SK-N-SH (cell line): ENCODE measurements at regions not wholly inside any gene's neighbourhood (a gene's known extent, or its start where the extent isn't known, plus 50 kb on each side); places are given as distances from the start of the nearest gene placed in this dataset.

ENCODE experiments used
- CTCF ChIA-PET: fragments of 300-600, 350-600 bp; formaldehyde crosslinking; extraction: SDS; loops from one replicate; lab custom pipeline; 2021; lab: Yijun Ruan, JAX
- POLR2A ChIA-PET: fragments of 350-600 bp; sonication (Branson Sonifier 250); formaldehyde crosslinking; extraction: SDS; loops from one replicate; lab custom pipeline; 2020; ENCODE audit warnings: antibody characterized with exemption, inconsistent platforms; lab: Yijun Ruan, JAX
- DNase-seq: peaks from one replicate; pipeline ENCODE4 v3.0.0; 2012
- H2AFZ ChIP-seq: fragments of 200-600 bp; sonication (generic); 2 replicates; pipeline ENCODE4 v1.8.1; 2016; ENCODE audit warnings: antibody characterized with exemption, mild to moderate bottlenecking, low read depth
- H3F3A ChIP-seq: fragments of 200-600 bp; sonication (generic); replicated peaks from 2 replicates; pipeline ENCODE3; 2016; ENCODE audit warnings: antibody characterized with exemption, mild to moderate bottlenecking; ENCODE audit not compliant: insufficient read depth
- H3K27ac ChIP-seq, 2 experiments: fragments of 200-500 bp in 1 of 2; fragments of 200-600 bp in 1 of 2; sonication (Bioruptor generic) in 1 of 2; sonication (generic), shearing (Covaris generic) in 1 of 2; 2 replicates each; pipeline versions ENCODE4 v1.5.1 to v1.6.1; 2014 to 2016; ENCODE audit warnings: low read depth in 2 of 2, inconsistent platforms in 1 of 2, low read length in 1 of 2, mild to moderate bottlenecking in 1 of 2, mixed read lengths in 1 of 2
- H3K27me3 ChIP-seq: fragments of 200-600 bp; sonication (generic), shearing (Covaris generic); 2 replicates; pipeline ENCODE4 v1.6.1; 2016; ENCODE audit warnings: mixed run types; ENCODE audit not compliant: insufficient read depth
- H3K36me3 ChIP-seq, 2 experiments: fragments of 200-500 bp in 1 of 2; fragments of 200-600 bp in 1 of 2; sonication (Bioruptor generic) in 1 of 2; sonication (generic) in 1 of 2; replicated peaks in 1 of 2; 2 replicates each; pipeline versions ENCODE3 to v1.5.1; 2014 to 2016; ENCODE audit warnings: low read length in 1 of 2, mild to moderate bottlenecking in 1 of 2; ENCODE audit not compliant: insufficient read depth in 2 of 2, control insufficient read depth in 1 of 2
- H3K4me1 ChIP-seq, 2 experiments: fragments of 200-500 bp in 1 of 2; fragments of 200-600 bp in 1 of 2; sonication (Bioruptor generic) in 1 of 2; sonication (generic), shearing (Covaris generic) in 1 of 2; 2 replicates each; pipeline versions ENCODE4 v1.5.1 to v1.6.1; 2014 to 2016; ENCODE audit warnings: low read depth in 1 of 2, low read length in 1 of 2, mixed run types in 1 of 2; ENCODE audit not compliant: insufficient read depth in 2 of 2, control insufficient read depth in 1 of 2
- H3K4me2 ChIP-seq: fragments of 200-600 bp; sonication (generic), shearing (Covaris generic); 2 replicates; pipeline ENCODE4 v1.6.1; 2017; ENCODE audit warnings: mixed run types
- H3K4me3 ChIP-seq, 2 experiments: fragments of 200-500 bp in 1 of 2; fragments of 200-600 bp in 1 of 2; sonication (Bioruptor generic) in 1 of 2; sonication (generic), shearing (Covaris generic) in 1 of 2; 2 replicates each; pipeline versions ENCODE4 v1.5.1 to v1.8.1; 2014 to 2016; ENCODE audit warnings: low read depth in 2 of 2, inconsistent platforms in 1 of 2, low read length in 1 of 2, mild to moderate bottlenecking in 1 of 2, mixed read lengths in 1 of 2, moderate library complexity in 1 of 2
- H3K79me2 ChIP-seq: fragments of 200-600 bp; sonication (generic); 2 replicates; pipeline ENCODE4 v1.8.1; 2017; ENCODE audit warnings: mild to moderate bottlenecking; ENCODE audit not compliant: insufficient read depth
- H3K9ac ChIP-seq: fragments of 200-600 bp; sonication (generic); 2 replicates; pipeline ENCODE4 v1.6.1; 2017; ENCODE audit warnings: mixed run types
- H3K9me2 ChIP-seq: fragments of 200-600 bp; sonication (generic); 2 replicates; pipeline ENCODE4 v1.6.1; 2017; ENCODE audit warnings: mixed run types
- H3K9me3 ChIP-seq: fragments of 200-600 bp; sonication (generic); 2 replicates; pipeline ENCODE4 v1.6.1; 2017; ENCODE audit warnings: mixed run types, mild to moderate bottlenecking, moderate library complexity
- H4K20me1 ChIP-seq: fragments of 200-600 bp; sonication (generic); 2 replicates; pipeline ENCODE4 v1.6.1; 2017; ENCODE audit warnings: mild to moderate bottlenecking, mixed run types; ENCODE audit not compliant: insufficient read depth
- CTCF ChIP-seq: fragments of 200-600 bp; sonication (generic); IDR thresholded peaks from 2 replicates; pipeline ENCODE4 v1.6.1; 2017; ENCODE audit warnings: antibody characterized with exemption, mild to moderate bottlenecking, moderate library complexity
- ELF1 ChIP-seq: IDR thresholded peaks from 2 replicates; pipeline ENCODE4 v1.4.0; 2012
- EP300 ChIP-seq, 2 experiments: IDR thresholded peaks; 2 replicates each; pipeline versions ENCODE4 v1.4.0 to v1.6.1; 2012; ENCODE audit warnings: borderline replicate concordance in 1 of 2, low read depth in 1 of 2, low read length in 1 of 2
- FOSL2 ChIP-seq: IDR thresholded peaks from 2 replicates; pipeline ENCODE4 v1.4.0; 2012; ENCODE audit warnings: low read depth, mild to moderate bottlenecking, moderate library complexity, borderline replicate concordance
- GABPA ChIP-seq: IDR thresholded peaks from 2 replicates; pipeline ENCODE4 v1.4.0; 2012; ENCODE audit warnings: low read depth, mild to moderate bottlenecking
- GATA2 ChIP-seq: sonication (generic); formaldehyde crosslinking; IDR thresholded peaks from 2 replicates; pipeline ENCODE4 v1.5.0; 2020; ENCODE audit warnings: mild to moderate bottlenecking, missing genetic modification reagents
- IRF3 ChIP-seq: fragments of 150-350 bp; IDR thresholded peaks from 2 replicates; pipeline ENCODE4 v1.6.1; 2016; ENCODE audit warnings: mild to moderate bottlenecking, low read depth, low read length
- MAX ChIP-seq: IDR thresholded peaks from 2 replicates; pipeline ENCODE4 v1.4.0; 2012; ENCODE audit warnings: low read depth
- MEF2A ChIP-seq: IDR thresholded peaks from 2 replicates; pipeline ENCODE4 v1.4.0; 2012; ENCODE audit warnings: low read depth, borderline replicate concordance
- MXI1 ChIP-seq: IDR thresholded peaks from 2 replicates; pipeline ENCODE4 v1.6.1; 2012; ENCODE audit warnings: mild to moderate bottlenecking, low read depth, low read length, improper control_type of control experiment
- RCOR1 ChIP-seq: fragments of 150-350 bp; IDR thresholded peaks from 2 replicates; pipeline ENCODE4 v1.6.1; 2017; ENCODE audit warnings: antibody characterized with exemption, low read length
- SIN3A ChIP-seq: IDR thresholded peaks from 2 replicates; pipeline ENCODE4 v1.6.1; 2012; ENCODE audit warnings: low read depth, mild to moderate bottlenecking, low read length, moderate library complexity, borderline replicate concordance
- SMC3 ChIP-seq: IDR thresholded peaks from 2 replicates; pipeline ENCODE4 v1.6.1; 2012; ENCODE audit warnings: low read depth, low read length, improper control_type of control experiment
- USF1 ChIP-seq: IDR thresholded peaks from 2 replicates; pipeline ENCODE4 v1.4.0; 2012; ENCODE audit warnings: low read depth, borderline replicate concordance
- USF2 ChIP-seq: fragments of 150-350 bp; IDR thresholded peaks from 2 replicates; pipeline ENCODE4 v1.6.1; 2017; ENCODE audit warnings: antibody characterized with exemption, low read length, low read depth, borderline replicate concordance
- YY1 ChIP-seq: IDR thresholded peaks from 2 replicates; pipeline ENCODE4 v1.4.0; 2012; ENCODE audit warnings: low read depth, mild to moderate bottlenecking
- WGBS: methylation state at CpG from one replicate; pipeline ENCODE4 v1.1.6; 2017; ENCODE audit warnings: low lambda C conversion rate; 5-methylcytosine and 5-hydroxymethylcytosine counted together

- no peaks in the 10 kb centered on the region for H3K36me3 ChIP-seq
- no peak overlapping the region for H3K9ac ChIP-seq
- no peak for DNase-seq
- H3F3A ChIP-seq = no peaks in the 10 kb centered on the region
- H3K9me2 ChIP-seq = no peaks in the 10 kb centered on the region
- ChIA-PET CTCF (no interaction called here), POLR2A (no interaction called here)
- H3K4me1 ChIP-seq = no peaks in the 10 kb centered on the region
- no peaks in the 10 kb centered on the region for H3K79me2 ChIP-seq
- H3K27ac ChIP-seq = no peak overlapping the region
- H2AFZ ChIP-seq = no peak overlapping the region
- H3K9me3 ChIP-seq = no peaks in the 10 kb centered on the region
- H3K4me3 ChIP-seq = no peak overlapping the region
- 26% methylated on average over 8 of the region's 8 CpGs for WGBS
- H3K27me3 ChIP-seq = no peaks in the 10 kb centered on the region
- H3K4me2 ChIP-seq = no peak overlapping the region
- no peaks in the 10 kb centered on the region for H4K20me1 ChIP-seq
- TF ChIP-seq CTCF = no peak
- TF ChIP-seq MEF2A = no peak
- no peak for TF ChIP-seq GATA2 (CRISPR knock-in tag)
- TF ChIP-seq GABPA = no peak
- no peak for TF ChIP-seq USF1
- TF ChIP-seq SMC3 = no peak
- no peak for TF ChIP-seq RCOR1
- TF ChIP-seq YY1 = no peak
- no peak for TF ChIP-seq IRF3
- no peak for TF ChIP-seq FOSL2
- no peak for TF ChIP-seq ELF1
- no peak for TF ChIP-seq USF2
- no peak for TF ChIP-seq MAX
- no peak for TF ChIP-seq MXI1
- TF ChIP-seq EP300 (IDR thresholded peaks at IDR 0.05; ENCODE audit: borderline replicate concordance in 1 of 2, low read depth in 1 of 2, low read length in 1 of 2) = no peak
- TF ChIP-seq SIN3A = no peak
Measured at GRCh38 chr5:17743580-17744435, 109.5 kb downstream of the TAF11L14 start.
